ENCODE measurements at regions not wholly inside any gene's neighbourhood (a gene's known extent, or its start where the extent isn't known, plus 50 kb on each side); places are given as distances from the start of the nearest gene placed in this dataset.

DNA sequence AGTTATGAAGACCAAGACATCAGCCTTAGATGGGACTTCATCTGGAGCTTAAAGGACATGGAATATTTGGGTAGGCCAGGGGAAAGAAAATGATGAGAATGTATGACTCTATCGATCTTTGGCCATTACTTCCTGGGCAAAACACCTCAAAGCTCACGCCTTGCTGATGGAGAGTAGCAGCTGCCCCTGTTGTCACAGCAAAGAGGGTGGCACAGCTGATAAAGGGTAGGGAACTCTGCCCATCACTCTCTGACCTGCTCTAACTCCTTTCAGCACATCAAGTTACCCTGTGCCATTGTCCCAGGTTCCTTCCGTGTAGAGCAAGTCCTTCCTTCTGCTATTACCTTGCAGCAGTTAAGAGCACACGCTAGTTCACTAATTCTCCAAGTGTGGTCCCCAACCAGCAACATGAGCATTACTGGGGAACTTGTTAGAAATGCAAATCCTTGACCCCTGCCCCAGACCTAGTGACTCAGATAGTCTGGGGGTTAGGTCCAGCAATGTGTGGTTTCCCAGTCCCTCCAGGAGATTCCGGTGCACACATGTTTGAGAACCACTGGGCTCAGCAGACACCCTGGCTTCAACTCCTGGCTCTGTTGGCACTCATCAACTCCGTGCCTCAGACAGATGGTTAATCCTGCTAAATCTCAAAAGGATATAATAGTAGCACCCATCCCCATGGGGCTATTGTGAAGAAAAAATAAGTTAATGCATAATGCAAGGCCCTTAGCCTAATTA lies 93.7 kb upstream of the EEA1 start:
- TF ChIP-seq, protein P1, sequence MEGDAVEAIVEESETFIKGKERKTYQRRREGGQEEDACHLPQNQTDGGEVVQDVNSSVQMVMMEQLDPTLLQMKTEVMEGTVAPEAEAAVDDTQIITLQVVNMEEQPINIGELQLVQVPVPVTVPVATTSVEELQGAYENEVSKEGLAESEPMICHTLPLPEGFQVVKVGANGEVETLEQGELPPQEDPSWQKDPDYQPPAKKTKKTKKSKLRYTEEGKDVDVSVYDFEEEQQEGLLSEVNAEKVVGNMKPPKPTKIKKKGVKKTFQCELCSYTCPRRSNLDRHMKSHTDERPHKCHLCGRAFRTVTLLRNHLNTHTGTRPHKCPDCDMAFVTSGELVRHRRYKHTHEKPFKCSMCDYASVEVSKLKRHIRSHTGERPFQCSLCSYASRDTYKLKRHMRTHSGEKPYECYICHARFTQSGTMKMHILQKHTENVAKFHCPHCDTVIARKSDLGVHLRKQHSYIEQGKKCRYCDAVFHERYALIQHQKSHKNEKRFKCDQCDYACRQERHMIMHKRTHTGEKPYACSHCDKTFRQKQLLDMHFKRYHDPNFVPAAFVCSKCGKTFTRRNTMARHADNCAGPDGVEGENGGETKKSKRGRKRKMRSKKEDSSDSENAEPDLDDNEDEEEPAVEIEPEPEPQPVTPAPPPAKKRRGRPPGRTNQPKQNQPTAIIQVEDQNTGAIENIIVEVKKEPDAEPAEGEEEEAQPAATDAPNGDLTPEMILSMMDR (IDR thresholded peaks at IDR 0.05; ENCODE audit: insufficient read depth, low read length, poor library complexity, severe bottlenecking), result no peak
- Histone ChIP-seq H3K36me3 (ENCODE audit: control insufficient read depth, insufficient read depth, low read length) (no peaks in the 10 kb centered on the region), H3K27me3 (ENCODE audit: control insufficient read depth, insufficient read depth, low read length) (no peaks in the 10 kb centered on the region), H3K4me3 (ENCODE audit: low read depth, low read length) (no peak overlapping the region)
- DNase-seq (ENCODE audit: low read depth), result no peak

DNA sequence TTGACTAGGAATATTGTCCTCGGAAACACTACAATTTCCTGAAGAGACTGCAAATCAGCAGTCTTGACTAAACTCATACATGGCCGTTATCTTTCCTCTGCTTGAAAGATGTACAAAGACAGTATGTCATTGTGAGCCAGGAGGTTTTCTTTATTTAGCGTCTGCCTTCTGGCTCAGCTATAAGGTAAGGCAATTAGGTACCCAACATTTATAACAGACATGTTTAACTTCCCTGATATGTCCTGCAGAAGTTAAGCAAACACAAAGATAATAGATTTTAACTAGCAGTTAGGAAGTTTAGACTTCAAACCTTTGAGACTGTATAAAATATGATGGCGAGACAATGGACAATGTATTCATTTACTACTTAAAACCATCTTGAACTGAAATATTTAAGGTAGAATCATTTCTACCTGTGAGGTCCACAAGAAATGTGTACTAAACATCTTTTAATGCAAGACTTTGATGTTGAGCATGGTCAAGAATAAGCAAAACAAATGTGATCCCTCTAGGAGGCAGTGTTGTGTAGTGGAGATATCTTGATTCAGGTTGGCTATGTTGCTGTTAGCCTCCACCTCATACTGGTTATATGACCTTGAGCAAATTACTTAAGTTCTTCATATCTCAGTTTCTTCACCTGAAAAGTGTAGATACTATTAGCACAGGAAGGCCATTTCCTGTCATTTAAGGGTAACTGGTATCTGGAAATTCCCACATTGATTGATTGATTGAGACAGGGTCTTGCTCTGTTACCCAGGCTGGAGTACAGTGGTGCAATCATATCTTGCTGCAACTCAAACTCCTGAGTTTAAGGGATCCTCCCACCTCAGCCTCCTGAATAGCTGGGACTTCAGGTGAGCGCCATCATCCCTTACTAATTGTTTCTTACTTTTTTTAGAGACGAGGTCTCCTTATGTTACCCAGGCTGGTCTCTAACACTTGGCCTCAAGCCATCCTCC lies 96.3 kb upstream of the EEA1 start:
- DNase-seq (ENCODE audit: low read depth), result peak; percentile 26
- H3K36me3 ChIP-seq (ENCODE audit: control insufficient read depth, insufficient read depth, low read length), result no peaks in the 10 kb centered on the region
- H3K27me3 ChIP-seq (ENCODE audit: control insufficient read depth, insufficient read depth, low read length), result no peaks in the 10 kb centered on the region
- TF ChIP-seq, protein P1 (IDR thresholded peaks at IDR 0.05; ENCODE audit: insufficient read depth, low read length, poor library complexity, severe bottlenecking), result peak; percentile 61
- no peak overlapping the region for H3K4me3 ChIP-seq (ENCODE audit: low read depth, low read length)

- no peaks in the 10 kb centered on the region for H3K36me3 ChIP-seq (ENCODE audit: control insufficient read depth, insufficient read depth, low read length)
- TF ChIP-seq, protein P1 (IDR thresholded peaks at IDR 0.05; ENCODE audit: insufficient read depth, low read length, poor library complexity, severe bottlenecking), result no peak
These were observed 97.9 kb upstream of the EEA1 start for GRCh38 chr12:93027041-93027440.

DNA sequence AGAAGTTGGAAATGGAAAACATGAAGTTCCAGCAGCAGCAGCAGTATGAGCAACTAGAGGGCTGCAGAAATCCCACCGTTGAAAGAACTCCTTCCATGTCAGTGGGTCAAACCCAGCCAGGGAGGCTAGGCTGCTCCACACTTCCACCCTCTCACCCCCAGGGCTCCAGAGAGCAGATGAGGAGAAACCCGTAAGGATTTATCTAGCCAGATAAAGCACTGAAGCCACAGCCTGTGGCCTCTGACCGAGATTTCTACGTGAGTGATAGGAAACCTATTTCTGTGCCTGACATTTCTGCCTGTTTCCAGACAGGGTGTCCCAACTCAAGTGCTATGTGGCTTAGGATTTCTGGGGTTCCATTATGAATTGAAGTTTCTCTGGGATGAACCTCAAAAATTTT lies 100.0 kb upstream of the EEA1 start:
- no peaks in the 10 kb centered on the region for H3K27me3 ChIP-seq (ENCODE audit: control insufficient read depth, insufficient read depth, low read length)
- no peak for DNase-seq (ENCODE audit: low read depth)
- no peak overlapping the region for H3K4me3 ChIP-seq (ENCODE audit: low read depth, low read length)
- no peaks in the 10 kb centered on the region for H3K36me3 ChIP-seq (ENCODE audit: control insufficient read depth, insufficient read depth, low read length)
- TF ChIP-seq, protein P1 (IDR thresholded peaks at IDR 0.05; ENCODE audit: insufficient read depth, low read length, poor library complexity, severe bottlenecking), result no peak

More at GRCh38 chr12:93027041-93027440, 97.9 kb upstream of the EEA1 start:
- Histone ChIP-seq H3K27me3 (ENCODE audit: control insufficient read depth, insufficient read depth, low read length) (no peaks in the 10 kb centered on the region), H3K4me3 (ENCODE audit: low read depth, low read length) (no peak overlapping the region)
- DNase-seq (ENCODE audit: low read depth), result no peak

DNA sequence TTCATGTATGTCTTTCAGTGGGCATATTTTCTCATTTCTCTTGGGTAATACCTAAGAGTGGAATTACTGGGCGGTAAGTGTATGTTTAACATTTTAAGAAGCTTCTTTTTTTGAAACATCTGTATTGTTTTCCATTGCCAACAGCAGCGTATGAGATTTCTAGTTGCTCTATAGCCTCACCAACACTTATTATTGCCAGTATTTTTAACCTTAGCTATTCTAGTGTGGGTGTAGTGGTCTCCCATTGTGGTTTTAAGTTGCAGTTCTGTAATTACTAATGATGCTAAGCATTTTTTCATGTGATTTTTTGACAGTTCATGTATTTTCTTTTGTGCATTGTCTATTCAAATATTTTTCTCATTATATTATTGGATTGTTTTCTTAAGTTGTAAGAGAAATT lies 101.9 kb upstream of the EEA1 start:
- no peaks in the 10 kb centered on the region for H3K27me3 ChIP-seq (ENCODE audit: control insufficient read depth, insufficient read depth, low read length)
- H3K4me3 ChIP-seq (ENCODE audit: low read depth, low read length), result no peak overlapping the region
- TF ChIP-seq, protein P1 (IDR thresholded peaks at IDR 0.05; ENCODE audit: insufficient read depth, low read length, poor library complexity, severe bottlenecking), result no peak
- DNase-seq (ENCODE audit: low read depth), result no peak
- no peaks in the 10 kb centered on the region for H3K36me3 ChIP-seq (ENCODE audit: control insufficient read depth, insufficient read depth, low read length)

Measured in kidney epithelial cell (primary cell).